OCI-LY3 (cell line): ENCODE measurements at regions not wholly inside any gene's neighbourhood (a gene's known extent, or its start where the extent isn't known, plus 50 kb on each side); places are given as distances from the start of the nearest gene placed in this dataset.

Source experiments
- H2AFZ ChIP-seq: fragments of 200-600, 300-600 bp; shearing (Covaris generic); 2 replicates; pipeline ENCODE4 v1.6.0; 2014; ENCODE audit warnings: antibody characterized with exemption, low read depth, low read length
- H3K27ac ChIP-seq: fragments of 200-600, 300-600 bp; sonication (generic); 2 replicates; pipeline ENCODE4 v1.5.1; 2014; ENCODE audit warnings: mild to moderate bottlenecking, low read length, moderate library complexity, mixed read lengths
- H3K27me3 ChIP-seq: fragments of 200-600, 300-600 bp; sonication (generic); 2 replicates; pipeline ENCODE4 v1.6.1; 2014; ENCODE audit warnings: low read depth, low read length, mixed read lengths
- H3K36me3 ChIP-seq: fragments of 200-600, 300-600 bp; sonication (generic); replicated peaks from 2 replicates; pipeline ENCODE3; 2014; ENCODE audit warnings: low read depth, low read length, mixed read lengths
- H3K4me1 ChIP-seq: fragments of 300-600, 200-600 bp; sonication (generic); 2 replicates; pipeline ENCODE4 v1.6.1; 2014; ENCODE audit warnings: low read length, mixed read lengths
- H3K4me2 ChIP-seq: fragments of 200-600, 300-600 bp; sonication (generic); 2 replicates; pipeline ENCODE4 v1.6.1; 2014; ENCODE audit warnings: low read length, mixed read lengths
- H3K4me3 ChIP-seq: fragments of 300-600, 200-600 bp; sonication (generic); 2 replicates; pipeline ENCODE4 v1.5.1; 2014; ENCODE audit warnings: antibody characterized with exemption, mild to moderate bottlenecking, low read length, moderate library complexity
- H3K79me2 ChIP-seq: fragments of 300-600, 200-600 bp; shearing (Covaris generic); 2 replicates; pipeline ENCODE4 v1.6.1; 2014; ENCODE audit warnings: mild to moderate bottlenecking, low read length, mixed read lengths
- H3K9ac ChIP-seq: fragments of 300-600, 200-600 bp; shearing (Covaris generic); 2 replicates; pipeline ENCODE4 v1.6.0; 2014; ENCODE audit warnings: mild to moderate bottlenecking, low read length, moderate library complexity
- H3K9me3 ChIP-seq: fragments of 200-600, 300-600 bp; shearing (Covaris generic); 2 replicates; pipeline ENCODE4 v1.6.1; 2014; ENCODE audit warnings: low read length, mixed read lengths; ENCODE audit not compliant: insufficient read depth
- H4K20me1 ChIP-seq: fragments of 200-600, 300-600 bp; sonication (generic); 2 replicates; pipeline ENCODE4 v1.6.1; 2016; ENCODE audit warnings: low read length, mixed read lengths; ENCODE audit not compliant: insufficient read depth
- CTCF ChIP-seq: fragments of 200-600, 300-600 bp; sonication (generic); IDR thresholded peaks from 2 replicates; pipeline ENCODE4 v1.5.1; 2014; ENCODE audit warnings: antibody characterized with exemption, low read length, low read depth
- EZH2phosphoT487 ChIP-seq: fragments of 200-600 bp; shearing (Covaris generic); IDR thresholded peaks from 2 replicates; pipeline ENCODE4 v1.6.1; 2018; ENCODE audit warnings: antibody characterized with exemption, mixed run types, low read depth

DNA sequence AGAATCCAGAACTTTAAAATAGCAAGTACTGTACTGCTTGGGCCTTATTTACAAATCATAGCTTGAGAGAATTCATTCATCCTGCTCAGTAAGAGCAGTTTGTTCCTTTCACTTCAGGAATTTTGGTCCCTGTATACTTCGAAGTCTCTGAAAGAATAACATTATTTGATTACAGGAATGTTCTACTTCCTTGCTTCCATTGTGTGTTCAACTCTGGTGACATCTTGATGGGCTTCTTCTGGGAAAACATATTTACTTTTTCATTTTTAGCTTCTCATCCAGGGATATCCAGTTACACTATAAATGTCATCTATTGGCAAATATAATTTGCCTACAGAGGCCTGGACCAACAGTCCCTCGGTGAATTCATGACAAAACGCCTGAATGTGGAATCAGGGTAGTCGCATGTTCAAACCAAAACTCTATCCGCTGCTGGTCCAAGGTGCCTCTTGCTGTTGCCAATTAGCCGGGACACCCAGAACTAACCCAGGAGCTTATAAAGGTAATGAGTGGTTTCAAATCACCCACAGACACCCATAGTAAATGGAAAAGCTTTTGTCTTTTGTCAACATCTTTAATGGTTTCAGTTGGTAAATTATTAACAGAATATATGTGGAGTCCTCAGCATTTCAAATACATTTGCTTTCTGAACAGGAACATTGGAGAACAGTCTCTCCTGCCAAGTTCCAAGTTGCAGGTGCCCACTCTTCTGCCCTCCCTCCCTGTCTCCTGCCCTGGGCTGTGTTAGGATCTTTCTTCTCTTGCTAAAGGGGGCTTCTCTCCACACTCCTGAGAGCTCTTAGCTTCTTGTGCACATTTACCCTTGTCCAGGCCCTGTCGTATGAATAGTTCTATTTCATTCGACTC, 162.5 kb upstream of the CITED2 start:
- H3K36me3 ChIP-seq, result no peaks in the 10 kb centered on the region
- no peaks in the 10 kb centered on the region for H3K27me3 ChIP-seq
- no peaks in the 10 kb centered on the region for H3K9me3 ChIP-seq
- H2AFZ ChIP-seq, result no peak overlapping the region
- H3K4me3 ChIP-seq, result no peak overlapping the region
- no peaks in the 10 kb centered on the region for H3K79me2 ChIP-seq
- no peaks in the 10 kb centered on the region for H3K4me1 ChIP-seq
- no peaks in the 10 kb centered on the region for H4K20me1 ChIP-seq
- H3K9ac ChIP-seq, result no peak overlapping the region
- no peak for TF ChIP-seq EZH2phosphoT487
- no peak for TF ChIP-seq CTCF
- no peak overlapping the region for H3K27ac ChIP-seq
- H3K4me2 ChIP-seq, result no peak overlapping the region

- Histone ChIP-seq H2AFZ (no peak overlapping the region), H3K27ac (no peak overlapping the region), H3K9ac (no peak overlapping the region), H3K36me3 (no peaks in the 10 kb centered on the region), H3K9me3 (no peaks in the 10 kb centered on the region), H3K4me2 (no peak overlapping the region), H3K79me2 (no peaks in the 10 kb centered on the region), H4K20me1 (no peaks in the 10 kb centered on the region), H3K27me3 (no peaks in the 10 kb centered on the region), H3K4me1 (peaks cover 10% of the 10 kb centered on the region), H3K4me3 (no peak overlapping the region)
- no peak for TF ChIP-seq CTCF
- TF ChIP-seq EZH2phosphoT487, result no peak
Measured at GRCh38 chr6:139534472-139535115, 160.1 kb upstream of the CITED2 start.

DNA sequence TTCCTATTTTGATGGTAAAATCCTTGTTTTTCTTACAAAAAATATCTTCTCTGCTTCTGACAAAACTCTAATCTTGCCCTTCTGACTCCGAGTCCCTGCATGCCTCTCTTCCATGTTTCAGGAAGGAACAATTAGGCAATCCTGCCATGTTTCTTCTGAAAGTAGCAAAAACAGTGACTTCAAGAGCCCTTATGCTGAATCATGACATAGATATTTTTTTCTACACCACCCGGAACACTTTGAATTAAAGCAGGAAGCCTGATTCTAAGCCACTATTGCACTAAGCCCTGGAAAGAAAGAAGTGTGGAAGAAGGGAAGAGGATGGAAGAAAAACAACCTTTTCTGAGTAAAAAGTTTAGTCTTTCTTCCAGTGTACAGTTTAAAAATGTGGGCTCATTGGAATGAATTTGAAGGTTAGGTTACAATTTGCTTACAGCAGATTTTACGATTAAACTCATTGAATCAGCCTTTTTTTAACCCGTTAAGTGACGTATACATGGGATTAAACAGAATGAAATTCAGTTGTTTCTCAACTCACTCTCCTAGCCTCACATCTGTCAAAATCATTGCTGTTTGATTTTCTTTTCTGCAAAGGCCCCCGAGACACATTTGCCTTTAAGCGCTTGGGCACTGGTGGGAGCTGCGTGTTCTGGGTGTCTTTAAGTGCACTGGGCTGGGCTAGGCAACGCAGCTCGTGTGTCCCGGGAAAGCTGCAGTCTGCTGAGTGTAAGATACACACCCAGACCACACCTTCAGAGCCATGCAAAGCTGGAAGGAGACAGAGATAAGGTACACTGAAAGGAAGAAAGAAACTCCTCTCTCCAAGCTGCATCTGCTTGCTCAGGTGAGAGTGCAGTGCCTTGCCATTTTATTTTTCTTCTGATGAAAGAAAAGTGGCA, 159.4 kb upstream of the CITED2 start:
- H2AFZ ChIP-seq, result no peak overlapping the region
- H3K27ac ChIP-seq, result no peak overlapping the region

More for the DNA sequence above, 159.4 kb upstream of the CITED2 start:
- H3K4me1 ChIP-seq, result peaks cover 15% of the 10 kb centered on the region
- H4K20me1 ChIP-seq, result no peaks in the 10 kb centered on the region
- no peaks in the 10 kb centered on the region for H3K79me2 ChIP-seq
- no peak overlapping the region for H3K4me3 ChIP-seq
- no peak overlapping the region for H3K4me2 ChIP-seq
- TF ChIP-seq CTCF, result no peak
- TF ChIP-seq EZH2phosphoT487, result no peak
- H3K9me3 ChIP-seq, result no peaks in the 10 kb centered on the region
- no peaks in the 10 kb centered on the region for H3K36me3 ChIP-seq
- no peaks in the 10 kb centered on the region for H3K27me3 ChIP-seq
- no peak overlapping the region for H3K9ac ChIP-seq
